ENCODE measurements at regions not wholly inside any gene's neighbourhood (a gene's known extent, or its start where the extent isn't known, plus 50 kb on each side); places are given as distances from the start of the nearest gene placed in this dataset.
"Not testable (repeated sequence)": the region's sequence is repeated elsewhere in the genome, so short reads cannot be mapped to it uniquely, and the experiment has no call there.

- DNase-seq: no peak
Observed at GRCh38 chr2:595141-595815, 81.9 kb downstream of the TMEM18 start.

GRCh38 chr2:594297-594949, 82.8 kb downstream of the TMEM18 start:
- no peak for DNase-seq

- DNase-seq: no peak
Observed at GRCh38 chr2:593356-594026, 83.7 kb downstream of the TMEM18 start.

GRCh38 chr2:592737-593136, 84.5 kb downstream of the TMEM18 start:
- DNase-seq: no peak

GRCh38 chr2:590214-591175, 86.7 kb downstream of the TMEM18 start:
- DNase-seq: no peak

- DNase-seq: no peak
Observed at GRCh38 chr2:589281-590130, 87.7 kb downstream of the TMEM18 start.

GRCh38 chr2:588074-588645, 89.0 kb downstream of the TMEM18 start:
- DNase-seq: no peak

GRCh38 chr2:587087-587960, 89.9 kb downstream of the TMEM18 start:
- DNase-seq: no peak

- no peak for DNase-seq
Observed at GRCh38 chr2:586641-587076, 90.5 kb downstream of the TMEM18 start.

GRCh38 chr2:584863-585823, 92.1 kb downstream of the TMEM18 start:
- DNase-seq: no peak

GRCh38 chr2:583666-584065, 93.5 kb downstream of the TMEM18 start:
- DNase-seq: no peak

- no peak for DNase-seq
Observed at GRCh38 chr2:582792-583528, 94.2 kb downstream of the TMEM18 start.

GRCh38 chr2:582289-582688, 94.9 kb downstream of the TMEM18 start:
- DNase-seq: not testable (repeated sequence)

- no peak for DNase-seq
Observed at GRCh38 chr2:579961-580360, 97.2 kb downstream of the TMEM18 start.

GRCh38 chr2:579351-579886, 97.8 kb downstream of the TMEM18 start:
- no peak for DNase-seq

GRCh38 chr2:576292-576691, 100.9 kb downstream of the TMEM18 start:
- no peak for DNase-seq

- DNase-seq: no peak
Observed at GRCh38 chr2:575727-576236, 101.4 kb downstream of the TMEM18 start.
